Ishikawa (cell line): ENCODE measurements at regions not wholly inside any gene's neighbourhood (a gene's known extent, or its start where the extent isn't known, plus 50 kb on each side); places are given as distances from the start of the nearest gene placed in this dataset.

ENCODE experiments used
- CEBPB ChIP-seq: IDR thresholded peaks from 2 replicates; pipeline ENCODE4 v1.6.1; 2012
- CREB1 ChIP-seq: IDR thresholded peaks from 2 replicates; pipeline ENCODE4 v1.6.1; 2012; ENCODE audit warnings: low read depth
- EGR1 ChIP-seq: IDR thresholded peaks from 2 replicates; pipeline ENCODE4 v1.6.1; 2012
- EP300 ChIP-seq: IDR thresholded peaks from 2 replicates; pipeline ENCODE4 v1.6.1; 2012; ENCODE audit warnings: borderline replicate concordance
- FOXM1 ChIP-seq: IDR thresholded peaks from 2 replicates; pipeline ENCODE4 v1.6.1; 2012; ENCODE audit warnings: low read depth, borderline replicate concordance
- MAX ChIP-seq: IDR thresholded peaks from 2 replicates; pipeline ENCODE4 v1.6.1; 2012
- NFIC ChIP-seq: IDR thresholded peaks from 2 replicates; pipeline ENCODE4 v1.6.1; 2012
- RAD21 ChIP-seq: IDR thresholded peaks from 2 replicates; pipeline ENCODE4 v1.6.1; 2012; ENCODE audit warnings: low read depth
- REST ChIP-seq: IDR thresholded peaks from 2 replicates; pipeline ENCODE4 v1.6.1; 2012; ENCODE audit warnings: low read depth, mild to moderate bottlenecking
- TAF1 ChIP-seq: IDR thresholded peaks from 2 replicates; pipeline ENCODE4 v1.6.1; 2012; ENCODE audit warnings: low read depth, mild to moderate bottlenecking
- TCF12 ChIP-seq: IDR thresholded peaks from 2 replicates; pipeline ENCODE4 v1.6.1; 2012; ENCODE audit warnings: low read depth
- TEAD4 ChIP-seq: IDR thresholded peaks from 2 replicates; pipeline ENCODE4 v1.6.1; 2012
- USF1 ChIP-seq: IDR thresholded peaks from 2 replicates; pipeline ENCODE4 v1.6.1; 2012
- YY1 ChIP-seq: IDR thresholded peaks from 2 replicates; pipeline ENCODE4 v1.6.1; 2012; ENCODE audit warnings: low read depth
- ZBTB7A ChIP-seq: IDR thresholded peaks from 2 replicates; pipeline ENCODE4 v1.6.1; 2012; ENCODE audit warnings: low read depth

- TF ChIP-seq RAD21, result no peak
- no peak for TF ChIP-seq REST
- no peak for TF ChIP-seq TEAD4
- no peak for TF ChIP-seq ZBTB7A
- TF ChIP-seq USF1, result no peak
- no peak for TF ChIP-seq NFIC
Measured at GRCh38 chr4:177640864-177641263, 198.6 kb upstream of the AGA start.

GRCh38 chr4:177660223-177660622 is 218.0 kb upstream of the AGA start:
- TF ChIP-seq EGR1 (no peak), FOXM1 (no peak), REST (no peak), TAF1 (no peak), CEBPB (no peak), USF1 (no peak), RAD21 (no peak), EP300 (no peak), TCF12 (no peak), YY1 (no peak), ZBTB7A (no peak), TEAD4 (no peak), MAX (no peak), NFIC (no peak), CREB1 (no peak)

GRCh38 chr4:177667687-177668086 is 225.4 kb upstream of the AGA start:
- TF ChIP-seq NFIC (no peak), CEBPB (no peak), USF1 (no peak), TCF12 (no peak), EGR1 (no peak), YY1 (no peak)

- TF ChIP-seq EGR1 (no peak), REST (no peak), CEBPB (no peak), ZBTB7A (no peak), TCF12 (no peak), TAF1 (no peak)
Measured at GRCh38 chr4:177671387-177671786, 229.2 kb upstream of the AGA start.

- TF ChIP-seq NFIC (no peak), FOXM1 (no peak), EP300 (no peak), MAX (no peak), EGR1 (no peak), CEBPB (no peak), TCF12 (no peak), REST (no peak), RAD21 (no peak), USF1 (no peak), YY1 (no peak), ZBTB7A (no peak), TEAD4 (no peak), CREB1 (no peak), TAF1 (no peak)
Measured at GRCh38 chr4:177671845-177672244, 229.6 kb upstream of the AGA start.
